H1 (cell line): ENCODE measurements at regions not wholly inside any gene's neighbourhood (a gene's known extent, or its start where the extent isn't known, plus 50 kb on each side); places are given as distances from the start of the nearest gene placed in this dataset.

Experiments
- BRCA1 ChIP-seq: IDR thresholded peaks from 2 replicates; pipeline ENCODE4 v1.6.1; 2012; ENCODE audit warnings: low read depth, low read length, improper control_type of control experiment
- CBX8 ChIP-seq: fragments of 300-800, 300-1000 bp; sonication (generic); IDR thresholded peaks from 2 replicates; pipeline ENCODE4 v1.7.1; 2016; ENCODE audit warnings: low read depth, low read length, borderline replicate concordance
- CREB1 ChIP-seq: IDR thresholded peaks from 2 replicates; pipeline ENCODE4 v1.6.1; 2012; ENCODE audit warnings: inconsistent platforms
- EZH2 ChIP-seq: fragments of 200-600 bp; sonication (generic); IDR thresholded peaks from 2 replicates; pipeline ENCODE4 v1.7.1; 2012; ENCODE audit warnings: low read depth, mild to moderate bottlenecking, moderate library complexity, low read length, inconsistent platforms; ENCODE audit not compliant: severe bottlenecking
- GABPA ChIP-seq: IDR thresholded peaks from 2 replicates; pipeline ENCODE4 v1.6.1; 2011; ENCODE audit warnings: mild to moderate bottlenecking, low read length, moderate library complexity, borderline replicate concordance; ENCODE audit not compliant: insufficient read depth
- MAFK ChIP-seq: IDR thresholded peaks from 2 replicates; pipeline ENCODE4 v1.6.1; 2012; ENCODE audit warnings: low read depth, mild to moderate bottlenecking, improper control_type of control experiment, low read length
- NRF1 ChIP-seq: IDR thresholded peaks from 2 replicates; pipeline ENCODE4 v1.6.1; 2011; ENCODE audit warnings: mild to moderate bottlenecking, low read depth, low read length, improper control_type of control experiment
- POLR2A ChIP-seq, 2 experiments: IDR thresholded peaks; 1 replicate in 1 of 2; 2 replicates in 1 of 2; pipeline ENCODE4 v1.6.1; 2011; ENCODE audit warnings: low read depth in 2 of 2, low read length in 2 of 2, mild to moderate bottlenecking in 2 of 2; ENCODE audit errors: control extremely low read depth in 1 of 2
- SIX5 ChIP-seq: IDR thresholded peaks from 2 replicates; pipeline ENCODE4 v1.6.1; 2011; ENCODE audit warnings: mild to moderate bottlenecking, low read depth, low read length
- TAF1 ChIP-seq: IDR thresholded peaks from 2 replicates; pipeline ENCODE4 v1.6.1; 2011; ENCODE audit warnings: mild to moderate bottlenecking, low read depth, low read length
- YY1 ChIP-seq: IDR thresholded peaks from 2 replicates; pipeline ENCODE4 v1.6.1; 2011; ENCODE audit warnings: low read depth, mild to moderate bottlenecking, low read length
- ZNF274 ChIP-seq: IDR thresholded peaks from 2 replicates; pipeline ENCODE4 v1.7.0; 2012; ENCODE audit warnings: low read length, borderline replicate concordance; ENCODE audit errors: extremely low read depth
- TF ChIP-seq, protein P1 (sequence below), 3 experiments: IDR thresholded peaks; 1 replicate in 2 of 3; 2 replicates in 1 of 3; pipeline versions ENCODE4 v1.5.1 to v1.6.1; 2011; ENCODE audit warnings: low read length in 3 of 3, mild to moderate bottlenecking in 3 of 3, inconsistent platforms in 2 of 3, low read depth in 1 of 3, moderate library complexity in 1 of 3; ENCODE audit not compliant: insufficient read depth in 1 of 3; ENCODE audit errors: control extremely low read depth in 1 of 3
- TF ChIP-seq, protein P2 (sequence below): IDR thresholded peaks from 2 replicates; pipeline ENCODE4 v1.6.1; 2012; ENCODE audit warnings: inconsistent platforms

DNA sequence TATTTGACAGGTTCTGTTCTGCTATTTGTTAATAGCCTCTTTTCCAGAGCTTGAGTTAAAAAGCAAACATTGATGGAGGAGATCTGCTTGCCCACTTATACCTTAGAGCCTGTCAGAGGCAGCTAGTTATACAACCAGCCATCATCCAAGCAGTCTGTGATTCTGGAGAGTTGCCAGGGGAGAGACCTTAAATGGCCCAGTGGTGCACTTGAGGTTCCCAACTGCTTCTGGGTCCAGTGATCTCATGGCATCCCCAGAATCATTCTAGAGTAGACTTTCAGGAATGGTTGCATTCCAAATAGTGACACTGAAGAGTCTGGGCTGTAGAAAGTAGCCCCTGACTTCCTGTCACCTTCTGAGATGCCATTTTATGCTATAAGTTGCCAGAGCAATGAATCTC, 160.7 kb downstream of the FHIP1A start:
- TF ChIP-seq EZH2 (no peak), MAFK (no peak), GABPA (no peak), BRCA1 (no peak), TAF1 (no peak), POLR2A (IDR thresholded peaks at IDR 0.05; ENCODE audit: control extremely low read depth in 1 of 2, low read depth in 2 of 2, low read length in 2 of 2) (no peak), YY1 (no peak), CBX8 (no peak), SIX5 (no peak), ZNF274 (no peak), NRF1 (no peak), CREB1 (no peak)
- TF ChIP-seq, protein P1, sequence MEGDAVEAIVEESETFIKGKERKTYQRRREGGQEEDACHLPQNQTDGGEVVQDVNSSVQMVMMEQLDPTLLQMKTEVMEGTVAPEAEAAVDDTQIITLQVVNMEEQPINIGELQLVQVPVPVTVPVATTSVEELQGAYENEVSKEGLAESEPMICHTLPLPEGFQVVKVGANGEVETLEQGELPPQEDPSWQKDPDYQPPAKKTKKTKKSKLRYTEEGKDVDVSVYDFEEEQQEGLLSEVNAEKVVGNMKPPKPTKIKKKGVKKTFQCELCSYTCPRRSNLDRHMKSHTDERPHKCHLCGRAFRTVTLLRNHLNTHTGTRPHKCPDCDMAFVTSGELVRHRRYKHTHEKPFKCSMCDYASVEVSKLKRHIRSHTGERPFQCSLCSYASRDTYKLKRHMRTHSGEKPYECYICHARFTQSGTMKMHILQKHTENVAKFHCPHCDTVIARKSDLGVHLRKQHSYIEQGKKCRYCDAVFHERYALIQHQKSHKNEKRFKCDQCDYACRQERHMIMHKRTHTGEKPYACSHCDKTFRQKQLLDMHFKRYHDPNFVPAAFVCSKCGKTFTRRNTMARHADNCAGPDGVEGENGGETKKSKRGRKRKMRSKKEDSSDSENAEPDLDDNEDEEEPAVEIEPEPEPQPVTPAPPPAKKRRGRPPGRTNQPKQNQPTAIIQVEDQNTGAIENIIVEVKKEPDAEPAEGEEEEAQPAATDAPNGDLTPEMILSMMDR (IDR thresholded peaks at IDR 0.05; ENCODE audit: control extremely low read depth in 1 of 3, insufficient read depth in 1 of 3, low read depth in 1 of 3, low read length in 3 of 3): no peak
- TF ChIP-seq, protein P2, sequence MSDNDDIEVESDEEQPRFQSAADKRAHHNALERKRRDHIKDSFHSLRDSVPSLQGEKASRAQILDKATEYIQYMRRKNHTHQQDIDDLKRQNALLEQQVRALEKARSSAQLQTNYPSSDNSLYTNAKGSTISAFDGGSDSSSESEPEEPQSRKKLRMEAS: no peak
